ENCODE measurements at regions not wholly inside any gene's neighbourhood (a gene's known extent, or its start where the extent isn't known, plus 50 kb on each side); places are given as distances from the start of the nearest gene placed in this dataset.
"Not testable (repeated sequence)": the region's sequence is repeated elsewhere in the genome, so short reads cannot be mapped to it uniquely, and the experiment has no call there.

DNA sequence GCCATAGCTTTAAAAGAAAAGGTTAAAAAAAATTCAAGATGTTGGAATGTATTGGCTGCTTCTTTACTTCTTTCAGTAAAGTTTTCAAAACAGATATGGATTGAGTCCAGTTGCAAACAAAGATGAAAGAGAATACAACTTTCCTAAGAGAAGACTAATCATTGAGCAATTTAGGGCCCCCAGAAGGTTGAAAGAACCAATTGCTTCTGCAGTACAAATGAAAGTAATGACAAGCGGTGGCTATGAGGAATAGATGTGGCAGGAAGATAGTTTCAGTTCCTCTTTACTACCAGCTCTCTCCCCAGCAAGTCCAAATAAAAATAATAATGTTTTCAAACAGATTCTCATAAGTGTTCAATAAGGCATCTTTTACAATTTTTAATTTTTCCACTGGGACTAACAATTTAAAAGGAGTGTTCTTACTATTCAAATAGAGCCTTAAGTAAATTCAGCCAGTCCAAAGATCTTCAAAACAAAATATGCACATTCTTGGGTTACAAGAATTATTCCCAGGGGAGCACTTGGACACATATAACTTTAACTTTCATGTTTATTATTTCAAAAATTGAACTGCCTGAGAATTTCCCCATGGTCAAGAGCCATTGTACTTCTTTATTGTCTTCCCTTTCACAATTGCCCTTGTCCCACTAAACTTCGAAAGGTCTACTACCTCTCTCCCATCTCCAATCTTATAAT, 62.3 kb upstream of the PPP1R12A start:
- no peak for DNase-seq
- CTCF ChIA-PET = no interaction called here
- no peaks in the 10 kb centered on the region for H3K9me3 Mint-ChIP-seq (ENCODE audit: unreplicated experiment)
- H3K36me3 ChIP-seq (ENCODE audit: control insufficient read depth, insufficient read depth, low read length) = no peaks in the 10 kb centered on the region
- H3K4me1 ChIP-seq = peaks cover 17% of the 10 kb centered on the region
- POLR2A ChIA-PET = no interaction called here
- no peak overlapping the region for H3K27ac Mint-ChIP-seq (ENCODE audit: unreplicated experiment)
- no TSS peak for BruUV-seq (replicated peaks)
- H3K4me1 Mint-ChIP-seq (ENCODE audit: low read depth, unreplicated experiment) = peaks cover 7% of the 10 kb centered on the region
- H3K27me3 Mint-ChIP-seq (ENCODE audit: insufficient read depth, unreplicated experiment) = no peaks in the 10 kb centered on the region
- H3K27me3 ChIP-seq (replicated peaks; ENCODE audit: control insufficient read depth, insufficient read depth, low read length) = no peaks in the 10 kb centered on the region
- H3K36me3 Mint-ChIP-seq (ENCODE audit: insufficient read depth, unreplicated experiment) = no peaks in the 10 kb centered on the region
- intact Hi-C loops (cut with micrococcal nuclease; ENCODE audit: unreplicated experiment) = loop anchor here (10.0 kb wide), 1 partner anchor 592 kb away; no protein-coding TSS in a partner anchor
- H3K4me3 ChIP-seq (ENCODE audit: low read depth, low read length) = no peak overlapping the region
- no peak overlapping the region for H3K4me3 Mint-ChIP-seq (ENCODE audit: unreplicated experiment)
- TF ChIP-seq, protein P1, sequence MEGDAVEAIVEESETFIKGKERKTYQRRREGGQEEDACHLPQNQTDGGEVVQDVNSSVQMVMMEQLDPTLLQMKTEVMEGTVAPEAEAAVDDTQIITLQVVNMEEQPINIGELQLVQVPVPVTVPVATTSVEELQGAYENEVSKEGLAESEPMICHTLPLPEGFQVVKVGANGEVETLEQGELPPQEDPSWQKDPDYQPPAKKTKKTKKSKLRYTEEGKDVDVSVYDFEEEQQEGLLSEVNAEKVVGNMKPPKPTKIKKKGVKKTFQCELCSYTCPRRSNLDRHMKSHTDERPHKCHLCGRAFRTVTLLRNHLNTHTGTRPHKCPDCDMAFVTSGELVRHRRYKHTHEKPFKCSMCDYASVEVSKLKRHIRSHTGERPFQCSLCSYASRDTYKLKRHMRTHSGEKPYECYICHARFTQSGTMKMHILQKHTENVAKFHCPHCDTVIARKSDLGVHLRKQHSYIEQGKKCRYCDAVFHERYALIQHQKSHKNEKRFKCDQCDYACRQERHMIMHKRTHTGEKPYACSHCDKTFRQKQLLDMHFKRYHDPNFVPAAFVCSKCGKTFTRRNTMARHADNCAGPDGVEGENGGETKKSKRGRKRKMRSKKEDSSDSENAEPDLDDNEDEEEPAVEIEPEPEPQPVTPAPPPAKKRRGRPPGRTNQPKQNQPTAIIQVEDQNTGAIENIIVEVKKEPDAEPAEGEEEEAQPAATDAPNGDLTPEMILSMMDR (IDR thresholded peaks at IDR 0.05; ENCODE audit: insufficient read depth in 1 of 2, low read depth in 1 of 2, low read length in 1 of 2, severe bottlenecking in 1 of 2, unreplicated experiment in 1 of 2) = no peak
- H3K9me3 ChIP-seq = 0 out of 2 replicates have a peak, but pooled peaks cover 3% of the 10 kb centered on the region

DNA sequence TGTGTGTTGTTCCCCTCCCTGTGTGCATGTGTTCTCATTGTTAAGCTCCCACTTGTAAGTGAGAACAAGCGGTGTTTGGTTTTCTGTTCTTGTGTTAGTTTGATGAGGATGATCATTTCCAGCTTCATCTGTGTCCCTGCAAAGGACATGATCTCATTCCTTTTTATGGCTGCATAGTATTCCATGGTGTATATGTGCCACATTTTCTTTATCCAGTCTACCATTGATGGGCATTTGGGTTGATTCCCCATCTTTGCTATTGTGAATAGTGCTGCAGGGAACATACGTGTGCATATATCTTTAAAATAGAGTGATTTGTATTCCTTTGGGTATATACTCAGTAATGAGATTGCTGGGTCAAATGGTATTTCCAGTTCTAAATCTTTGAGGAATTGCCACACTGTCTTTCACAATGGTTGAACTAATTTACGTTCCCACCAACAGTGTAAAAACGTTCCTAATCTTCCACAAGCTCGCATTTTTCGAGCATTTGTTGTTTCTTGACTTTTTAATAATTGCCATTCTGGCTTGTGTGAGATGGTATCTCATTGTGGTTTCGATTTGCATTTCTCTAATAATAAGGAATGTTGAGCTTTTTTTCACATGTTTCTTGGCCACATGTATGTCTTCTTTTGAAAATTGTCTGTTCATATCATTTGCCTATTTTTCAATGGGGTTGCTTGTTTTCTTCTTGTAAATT, 60.6 kb upstream of the PPP1R12A start:
- BruUV-seq (replicated peaks); CTCF ChIA-PET; H3K4me3 ChIP-seq (ENCODE audit: low read depth, low read length); H3K9me3 Mint-ChIP-seq (ENCODE audit: unreplicated experiment); H3K27me3 ChIP-seq (replicated peaks; ENCODE audit: control insufficient read depth, insufficient read depth, low read length); H3K36me3 ChIP-seq (ENCODE audit: control insufficient read depth, insufficient read depth, low read length); H3K4me1 Mint-ChIP-seq (ENCODE audit: low read depth, unreplicated experiment); H3K4me1 ChIP-seq; H3K27me3 Mint-ChIP-seq (ENCODE audit: insufficient read depth, unreplicated experiment); H3K4me3 Mint-ChIP-seq (ENCODE audit: unreplicated experiment); POLR2A ChIA-PET; H3K36me3 Mint-ChIP-seq (ENCODE audit: insufficient read depth, unreplicated experiment); H3K27ac Mint-ChIP-seq (ENCODE audit: unreplicated experiment); H3K9me3 ChIP-seq; DNase-seq: not testable (repeated sequence)
- intact Hi-C loops (cut with micrococcal nuclease; ENCODE audit: unreplicated experiment) = loop anchor here (10.0 kb wide), 1 partner anchor 591 kb away; no protein-coding TSS in a partner anchor

DNA sequence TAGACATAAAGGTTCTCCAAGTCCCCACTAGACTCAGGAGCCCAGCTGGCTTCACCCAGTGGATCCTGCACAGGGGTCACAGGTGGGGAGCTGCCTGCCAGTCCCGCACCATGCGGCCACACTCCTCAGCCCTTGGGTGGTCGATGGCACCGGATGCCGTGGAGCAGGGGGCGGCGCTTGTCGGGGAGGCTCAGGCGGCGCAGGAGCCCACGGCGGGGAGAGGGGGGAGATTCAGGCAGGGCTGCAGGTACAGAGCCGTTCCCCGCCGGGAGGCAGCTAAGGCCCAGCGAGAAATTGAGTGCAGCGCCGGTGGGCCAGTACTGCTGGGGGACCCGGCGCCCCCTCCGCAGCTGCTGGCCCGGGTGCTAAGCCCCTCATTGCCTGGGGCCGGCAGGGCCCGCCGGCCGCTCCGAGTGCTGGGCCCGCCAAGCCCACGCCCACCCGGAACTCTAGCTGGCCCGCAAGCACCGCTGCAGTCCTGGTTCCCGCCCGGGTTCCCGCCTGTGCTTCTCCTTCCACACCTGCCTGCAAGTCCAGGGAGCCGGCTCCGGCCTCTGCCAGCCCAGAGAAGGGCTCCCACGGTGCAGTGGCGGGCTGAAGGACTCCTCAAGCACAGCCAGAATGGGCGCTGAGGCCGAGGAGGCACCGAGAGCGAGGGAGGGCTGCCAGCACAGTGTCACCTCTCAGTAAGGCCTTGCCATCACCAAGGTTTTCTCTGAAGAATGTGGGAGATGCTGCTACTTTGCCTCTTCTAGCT, 58.4 kb upstream of the PPP1R12A start:
- Mint-ChIP-seq H3K27ac (ENCODE audit: unreplicated experiment) (no peak overlapping the region), H3K9me3 (ENCODE audit: unreplicated experiment) (no peaks in the 10 kb centered on the region), H3K4me3 (ENCODE audit: unreplicated experiment) (no peak overlapping the region), H3K36me3 (ENCODE audit: insufficient read depth, unreplicated experiment) (peaks cover 4% of the 10 kb centered on the region), H3K4me1 (ENCODE audit: low read depth, unreplicated experiment) (peaks cover 4% of the 10 kb centered on the region), H3K27me3 (ENCODE audit: insufficient read depth, unreplicated experiment) (no peaks in the 10 kb centered on the region)
- TF ChIP-seq, protein P1 (IDR thresholded peaks at IDR 0.05; ENCODE audit: insufficient read depth in 1 of 2, low read depth in 1 of 2, low read length in 1 of 2, severe bottlenecking in 1 of 2, unreplicated experiment in 1 of 2) = no peak
- no TSS peak for BruUV-seq (replicated peaks)
- DNase-seq = no peak
- intact Hi-C loops (cut with micrococcal nuclease; ENCODE audit: unreplicated experiment) = loop anchor here (5.0 to 10.0 kb wide), 2 partner anchors 106 to 588 kb away; no protein-coding TSS in a partner anchor
- no peaks in the 10 kb centered on the region for H3K9me3 ChIP-seq
- no peaks in the 10 kb centered on the region for H3K27me3 ChIP-seq (replicated peaks; ENCODE audit: control insufficient read depth, insufficient read depth, low read length)
- CTCF ChIA-PET = no interaction called here
- no peaks in the 10 kb centered on the region; the same call in 1 of the 2 replicates for H3K4me1 ChIP-seq
- no peaks in the 10 kb centered on the region for H3K36me3 ChIP-seq (ENCODE audit: control insufficient read depth, insufficient read depth, low read length)
- POLR2A ChIA-PET = interaction anchor here (0.6 kb wide), 1 partner anchor 55 kb away, joined by 4 read pairs; no protein-coding TSS in a partner anchor
- H3K4me3 ChIP-seq (ENCODE audit: low read depth, low read length) = no peak overlapping the region
